IMR-90 (cell line): ENCODE measurements at regions not wholly inside any gene's neighbourhood (a gene's known extent, or its start where the extent isn't known, plus 50 kb on each side); places are given as distances from the start of the nearest gene placed in this dataset.
"Not testable (repeated sequence)": the region's sequence is repeated elsewhere in the genome, so short reads cannot be mapped to it uniquely, and the experiment has no call there.

Experiments used
- ATAC-seq: fragments of 200-7000 bp; cut with Tn5 transposase; 2 replicates; pipeline ENCODE4 v1.9.1; 2020; ENCODE audit warnings: low read depth, mild to moderate bottlenecking, moderate library complexity
- BruUV-seq: library from RNA; stranded (reverse); fragments of 400-500 nt; replicated peaks from 2 replicates; lab custom pipeline; 2021; lab: Mats Ljungman, UMichigan
- CTCF ChIA-PET: fragments of 300-600 bp; formaldehyde crosslinking; extraction: SDS; loops from one replicate; lab custom pipeline; 2021; ENCODE audit warnings: antibody characterized with exemption; lab: Yijun Ruan, JAX
- POLR2A ChIA-PET: fragments of 300-600 bp; sonication (Branson Sonifier 250); formaldehyde crosslinking; loops from one replicate; lab custom pipeline; 2022; ENCODE audit warnings: antibody characterized with exemption; ENCODE audit not compliant: unreplicated experiment; lab: Charles Lee
- DNase-seq: peaks from one replicate; pipeline ENCODE4 v3.0.0; 2013
- H2AFZ ChIP-seq: replicated peaks from 2 replicates; pipeline ENCODE3; 2013; ENCODE audit warnings: low read length, mild to moderate bottlenecking; ENCODE audit not compliant: poor library complexity
- H2AK5ac ChIP-seq: 2 replicates; pipeline ENCODE4 v1.6.1; 2013; ENCODE audit warnings: low read depth, low read length, inconsistent platforms
- H2AK9ac ChIP-seq: replicated peaks from 2 replicates; pipeline ENCODE3; 2013; ENCODE audit warnings: mild to moderate bottlenecking, low read depth, low read length, moderate library complexity; ENCODE audit not compliant: poor library complexity
- H2BK120ac ChIP-seq: 2 replicates; pipeline ENCODE4 v1.6.1; 2013; ENCODE audit warnings: low read depth, low read length, inconsistent platforms
- H2BK15ac ChIP-seq: 3 replicates; pipeline ENCODE4 v1.6.1; 2013; ENCODE audit warnings: low read depth, low read length, inconsistent platforms
- H2BK20ac ChIP-seq: 2 replicates; pipeline ENCODE4 v1.6.1; 2013; ENCODE audit warnings: low read depth, mild to moderate bottlenecking, inconsistent platforms, low read length, moderate library complexity
- H2BK5ac ChIP-seq: 2 replicates; pipeline ENCODE4 v1.6.1; 2013; ENCODE audit warnings: mild to moderate bottlenecking, low read depth, low read length, inconsistent platforms; ENCODE audit not compliant: poor library complexity, severe bottlenecking
- H3K14ac ChIP-seq: replicated peaks from 2 replicates; pipeline ENCODE4 v1.6.1; 2013; ENCODE audit warnings: low read depth, low read length, inconsistent platforms
- H3K18ac ChIP-seq: 2 replicates; pipeline ENCODE4 v1.6.1; 2013; ENCODE audit warnings: low read depth, low read length, control low read depth
- H3K23ac ChIP-seq: 2 replicates; pipeline ENCODE4 v1.6.1; 2013; ENCODE audit warnings: low read depth, low read length, inconsistent platforms
- H3K27ac ChIP-seq: 2 replicates; pipeline ENCODE4 v1.5.1; 2013; ENCODE audit warnings: mild to moderate bottlenecking, control low read depth, low read length; ENCODE audit not compliant: insufficient read depth
- H3K27me3 ChIP-seq: 2 replicates; pipeline ENCODE4 v1.6.1; 2013; ENCODE audit warnings: low read length; ENCODE audit not compliant: control insufficient read depth, insufficient read depth
- H3K36me3 ChIP-seq: 2 replicates; pipeline ENCODE4 v1.6.1; 2013; ENCODE audit warnings: low read length, mixed read lengths; ENCODE audit not compliant: control insufficient read depth, insufficient read depth
- H3K4ac ChIP-seq: 2 replicates; pipeline ENCODE4 v1.6.1; 2013; ENCODE audit warnings: low read depth, low read length, inconsistent platforms
- H3K4me1 ChIP-seq: 2 replicates; pipeline ENCODE4 v1.6.1; 2013; ENCODE audit warnings: low read length, mixed read lengths; ENCODE audit not compliant: control insufficient read depth, insufficient read depth
- H3K4me2 ChIP-seq: 2 replicates; pipeline ENCODE4 v1.6.1; 2013; ENCODE audit warnings: low read depth, mild to moderate bottlenecking, control low read depth, low read length, moderate library complexity
- H3K4me3 ChIP-seq: 2 replicates; pipeline ENCODE4 v1.5.1; 2013; ENCODE audit warnings: low read depth, mild to moderate bottlenecking, control low read depth, low read length, moderate library complexity; ENCODE audit not compliant: insufficient read depth
- H3K56ac ChIP-seq: 2 replicates; pipeline ENCODE4 v1.6.1; 2013; ENCODE audit warnings: low read length, inconsistent platforms; ENCODE audit not compliant: insufficient read depth; ENCODE audit errors: extremely low read depth
- H3K79me1 ChIP-seq, 2 experiments: 2 replicates each; pipeline ENCODE4 v1.6.1; 2013; ENCODE audit warnings: low read length in 2 of 2, inconsistent platforms in 1 of 2, low read depth in 1 of 2
- H3K9ac ChIP-seq: 2 replicates; pipeline ENCODE4 v1.6.1; 2013; ENCODE audit warnings: low read depth, low read length, control low read depth
- H3K9me1 ChIP-seq: 2 replicates; pipeline ENCODE4 v1.6.1; 2013; ENCODE audit warnings: low read length, inconsistent platforms; ENCODE audit not compliant: insufficient read depth
- H3K9me3 ChIP-seq: 2 replicates; pipeline ENCODE4 v1.6.1; 2013; ENCODE audit warnings: low read length; ENCODE audit not compliant: control insufficient read depth, insufficient read depth
- H4K20me1 ChIP-seq: 2 replicates; pipeline ENCODE4 v1.6.1; 2013; ENCODE audit warnings: low read length, inconsistent platforms; ENCODE audit not compliant: insufficient read depth
- H4K5ac ChIP-seq: 2 replicates; pipeline ENCODE4 v1.6.1; 2013; ENCODE audit warnings: mild to moderate bottlenecking, low read depth, low read length, control low read depth
- H4K8ac ChIP-seq, 2 experiments: 2 replicates each; pipeline ENCODE4 v1.6.1; 2013; ENCODE audit warnings: low read depth in 2 of 2, low read length in 2 of 2, control low read depth in 1 of 2, inconsistent platforms in 1 of 2
- H4K91ac ChIP-seq: 2 replicates; pipeline ENCODE4 v1.6.1; 2013; ENCODE audit warnings: low read depth, low read length, inconsistent platforms; ENCODE audit not compliant: insufficient read depth
- WGBS, 2 experiments: methylation state at CpG; one replicate each; pipeline versions ENCODE4 v1.1.5 to v1.1.7; 2013; ENCODE audit warnings: missing lambda C conversion rate in 2 of 2; ENCODE audit not compliant: insufficient read length in 1 of 2; ENCODE audit errors: extremely low coverage in 2 of 2; 5-methylcytosine and 5-hydroxymethylcytosine counted together
- dilution Hi-C: fragments of 300-500 bp; cut with HindIII; formaldehyde crosslinking; loops from one replicate; pipeline ENCODE4 v1.14.3; 2018; ENCODE audit warnings: low sequenced_read_pairs; ENCODE audit not compliant: unreplicated experiment
- in situ Hi-C: fragments of 300-500 bp; cut with MboI; formaldehyde crosslinking; loops from 3 replicates; pipeline ENCODE4 v1.14.3; 2019; ENCODE audit warnings: low sequenced_read_pairs, inconsistent platforms, mixed read lengths
- intact Hi-C: fragments of 100-400 bp; cut with micrococcal nuclease; formaldehyde crosslinking; loops from 2 replicates; pipeline ENCODE4 v1.10.0; 2022

DNA sequence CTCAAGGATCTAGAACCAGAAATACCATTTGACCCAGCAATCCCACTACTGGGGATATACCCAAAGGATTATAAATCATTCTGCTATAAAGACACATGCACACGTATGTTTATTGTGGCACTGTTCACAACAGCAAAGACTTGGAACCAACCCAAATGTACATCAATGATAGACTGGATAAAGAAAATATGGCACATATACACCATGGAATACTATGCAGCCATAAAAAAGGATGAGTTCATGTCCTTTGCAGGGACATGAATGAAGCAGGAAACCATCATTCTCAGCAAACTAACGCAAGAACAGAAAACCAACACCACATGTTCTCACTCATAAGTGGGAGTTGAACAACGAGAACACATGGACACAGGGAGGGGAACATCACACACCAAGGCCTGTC is 154.0 kb upstream of the F9 start:
- H3K23ac ChIP-seq, H3K9me1 ChIP-seq, H3K14ac ChIP-seq, H4K91ac ChIP-seq, H2BK120ac ChIP-seq, H3K9me3 ChIP-seq, H2AK5ac ChIP-seq, BruUV-seq, in situ Hi-C loops, H3K18ac ChIP-seq, H3K27me3 ChIP-seq, H2BK5ac ChIP-seq, dilution Hi-C loops, POLR2A ChIA-PET, H2AK9ac ChIP-seq, H2BK20ac ChIP-seq, H3K36me3 ChIP-seq, H3K4me3 ChIP-seq, H3K4me1 ChIP-seq, H2AFZ ChIP-seq, H4K8ac ChIP-seq, H3K56ac ChIP-seq, H3K9ac ChIP-seq, H3K79me1 ChIP-seq, H4K5ac ChIP-seq, H3K4ac ChIP-seq, CTCF ChIA-PET, H3K4me2 ChIP-seq, H2BK15ac ChIP-seq, H3K27ac ChIP-seq, DNase-seq, intact Hi-C loops, H4K20me1 ChIP-seq, ATAC-seq: not testable (repeated sequence)
- no CpG with 5 or more reads among the region's 3 CpGs for WGBS, 2 experiments
